SKM-1 treated with dmso at 0.1 percent for 144 hours (cell line): ENCODE measurements at regions not wholly inside any gene's neighbourhood (a gene's known extent, or its start where the extent isn't known, plus 50 kb on each side); places are given as distances from the start of the nearest gene placed in this dataset.

Experiments
- DNase-seq: peaks from one replicate; lab custom pipeline; 2025; ENCODE audit not compliant: unreplicated experiment; lab: John Stamatoyannopoulos, UW

GRCh38 chr2:5444854-5445253 is 247.3 kb upstream of the SOX11 start:
- no peak for DNase-seq

- no peak for DNase-seq
Observed at GRCh38 chr2:5449867-5450266, 242.3 kb upstream of the SOX11 start.

GRCh38 chr2:5453220-5454050 is 238.7 kb upstream of the SOX11 start:
- no peak for DNase-seq

GRCh38 chr2:5454051-5454390 is 238.2 kb upstream of the SOX11 start:
- no peak for DNase-seq

- DNase-seq: no peak
Observed at GRCh38 chr2:5459041-5459440, 233.1 kb upstream of the SOX11 start.

GRCh38 chr2:5464657-5465056 is 227.5 kb upstream of the SOX11 start:
- DNase-seq: no peak

GRCh38 chr2:5465859-5466258 is 226.3 kb upstream of the SOX11 start:
- DNase-seq: no peak

- DNase-seq: no peak
Observed at GRCh38 chr2:5467178-5467905, 224.8 kb upstream of the SOX11 start.

- no peak for DNase-seq
Observed at GRCh38 chr2:5472673-5473072, 219.5 kb upstream of the SOX11 start.

- DNase-seq: no peak
Observed at GRCh38 chr2:5473635-5474034, 218.5 kb upstream of the SOX11 start.

GRCh38 chr2:5474716-5475115 is 217.5 kb upstream of the SOX11 start:
- DNase-seq: no peak

GRCh38 chr2:5479265-5479928 is 212.8 kb upstream of the SOX11 start:
- DNase-seq: no peak

GRCh38 chr2:5482929-5483331 is 209.3 kb upstream of the SOX11 start:
- peak; percentile 90 for DNase-seq

GRCh38 chr2:5484868-5485267 is 207.3 kb upstream of the SOX11 start:
- no peak for DNase-seq

GRCh38 chr2:5491523-5491922 is 200.7 kb upstream of the SOX11 start:
- no peak for DNase-seq

GRCh38 chr2:5493256-5493655 is 198.9 kb upstream of the SOX11 start:
- DNase-seq: no peak

- no peak for DNase-seq
Observed at GRCh38 chr2:5494212-5494611, 198.0 kb upstream of the SOX11 start.

- no peak for DNase-seq
Observed at GRCh38 chr2:5495586-5495985, 196.6 kb upstream of the SOX11 start.

- no peak for DNase-seq
Observed at GRCh38 chr2:5497874-5498273, 194.3 kb upstream of the SOX11 start.

- DNase-seq: no peak
Observed at GRCh38 chr2:5501807-5502206, 190.4 kb upstream of the SOX11 start.

- no peak for DNase-seq
Observed at GRCh38 chr2:5502385-5502784, 189.8 kb upstream of the SOX11 start.

- no peak for DNase-seq
Observed at GRCh38 chr2:5504756-5505155, 187.4 kb upstream of the SOX11 start.
